Panc1 (cell line): ENCODE measurements at regions not wholly inside any gene's neighbourhood (a gene's known extent, or its start where the extent isn't known, plus 50 kb on each side); places are given as distances from the start of the nearest gene placed in this dataset.

Experiments used
- ATAC-seq: fragments of 200-7000 bp; cut with Tn5 transposase; 2 replicates; pipeline ENCODE4 v1.9.1; 2020; ENCODE audit warnings: mild to moderate bottlenecking, moderate library complexity
- BruUV-seq: library from RNA; stranded (reverse); fragments of 400-500 nt; replicated peaks from 2 replicates; lab custom pipeline; 2021; lab: Mats Ljungman, UMichigan
- CTCF ChIA-PET: fragments of 300-600 bp; sonication (Branson Sonifier 250); formaldehyde crosslinking; loops from one replicate; lab custom pipeline; 2022; ENCODE audit warnings: antibody characterized with exemption; lab: Charles Lee
- POLR2A ChIA-PET: fragments of 300-600 bp; sonication (Branson Sonifier 250); formaldehyde crosslinking; loops from one replicate; lab custom pipeline; 2022; ENCODE audit warnings: antibody characterized with exemption; lab: Charles Lee
- DNase-seq: peaks from one replicate; pipeline ENCODE4 v3.0.0-alpha.2; 2010; ENCODE audit warnings: low read depth, low spot score
- H3K27ac ChIP-seq: 2 replicates; pipeline ENCODE4 v1.5.1; 2011; ENCODE audit warnings: mild to moderate bottlenecking, low read length, inconsistent platforms
- H3K27me3 ChIP-seq: fragments of 200-500 bp; sonication (Bioruptor generic); 2 replicates; pipeline ENCODE4 v1.6.0; 2014; ENCODE audit warnings: low read length, inconsistent platforms; ENCODE audit not compliant: control insufficient read depth, insufficient read depth
- H3K36me3 ChIP-seq: fragments of 200-500 bp; sonication (Bioruptor generic); 2 replicates; pipeline ENCODE4 v1.5.1; 2014; ENCODE audit warnings: inconsistent platforms, mild to moderate bottlenecking, low read length, moderate library complexity; ENCODE audit not compliant: control insufficient read depth, insufficient read depth
- H3K4me1 ChIP-seq: 2 replicates; pipeline ENCODE4 v1.5.1; 2011; ENCODE audit warnings: inconsistent platforms, mild to moderate bottlenecking, low read length, moderate library complexity; ENCODE audit not compliant: control insufficient read depth, insufficient read depth
- H3K4me3 ChIP-seq, 2 experiments: 2 replicates each; pipeline ENCODE4 v1.5.1; 2011 to 2012; ENCODE audit warnings: low read depth in 2 of 2, low read length in 2 of 2, mild to moderate bottlenecking in 2 of 2, inconsistent platforms in 1 of 2, moderate library complexity in 1 of 2
- H3K9me3 ChIP-seq: fragments of 200-500 bp; sonication (Bioruptor generic); 2 replicates; pipeline ENCODE4 v1.5.1; 2014; ENCODE audit warnings: low read depth, mild to moderate bottlenecking, inconsistent platforms, low read length, moderate library complexity; ENCODE audit not compliant: control insufficient read depth, insufficient read depth
- POLR2AphosphoS5 ChIP-seq: IDR thresholded peaks from 2 replicates; pipeline ENCODE4 v1.6.1; 2012; ENCODE audit warnings: mild to moderate bottlenecking, low read depth, low read length, moderate library complexity
- REST ChIP-seq, 2 experiments: IDR thresholded peaks; 2 replicates each; pipeline ENCODE4 v1.6.1; 2011 to 2012; ENCODE audit warnings: low read depth in 2 of 2, control low read depth in 1 of 2, low read length in 1 of 2, mild to moderate bottlenecking in 1 of 2, moderate library complexity in 1 of 2; ENCODE audit not compliant: insufficient read depth in 1 of 2
- SIN3A ChIP-seq: IDR thresholded peaks from 2 replicates; pipeline ENCODE4 v1.6.1; 2012; ENCODE audit warnings: low read depth, mild to moderate bottlenecking, low read length, moderate library complexity, borderline replicate concordance; ENCODE audit not compliant: insufficient read depth
- TCF7L2 ChIP-seq: IDR thresholded peaks from 2 replicates; pipeline ENCODE4 v1.6.1; 2011; ENCODE audit warnings: mild to moderate bottlenecking, low read depth, low read length, inconsistent platforms
- in situ Hi-C: cut with HindIII; loops from 2 replicates; pipeline ENCODE4 v1.10.0; 2016; ENCODE audit warnings: low sequenced_read_pairs, low pct_unique_long_range_greater_than_20kb
- intact Hi-C: fragments of 100-400 bp; cut with micrococcal nuclease; formaldehyde crosslinking; loops from one replicate; pipeline ENCODE4 v1.10.0; 2022; ENCODE audit not compliant: unreplicated experiment
- TF ChIP-seq, protein P1 (sequence below): fragments of 450-650 bp; IDR thresholded peaks from 2 replicates; pipeline ENCODE4 v1.5.1; 2017; ENCODE audit warnings: mild to moderate bottlenecking

- Histone ChIP-seq H3K9me3 (no peaks in the 10 kb centered on the region), H3K27me3 (no peaks in the 10 kb centered on the region), H3K4me3 (no peak overlapping the region), H3K4me1 (no peaks in the 10 kb centered on the region), H3K36me3 (no peaks in the 10 kb centered on the region), H3K27ac (no peak overlapping the region)
- in situ Hi-C loops (no loop called here), intact Hi-C loops (no loop called here)
- no peak for DNase-seq
- BruUV-seq = no TSS peak
- TF ChIP-seq REST (IDR thresholded peaks at IDR 0.05; ENCODE audit: insufficient read depth in 1 of 2, low read depth in 2 of 2, low read length in 1 of 2) = no peak
- no peak for TF ChIP-seq TCF7L2
- no peak for TF ChIP-seq SIN3A
- TF ChIP-seq POLR2AphosphoS5 = no peak
- ChIA-PET CTCF (no interaction called here), POLR2A (no interaction called here)
- no peak for ATAC-seq
Measured at GRCh38 chr4:186915816-186916215, 192.2 kb upstream of the FAT1 start.

DNA sequence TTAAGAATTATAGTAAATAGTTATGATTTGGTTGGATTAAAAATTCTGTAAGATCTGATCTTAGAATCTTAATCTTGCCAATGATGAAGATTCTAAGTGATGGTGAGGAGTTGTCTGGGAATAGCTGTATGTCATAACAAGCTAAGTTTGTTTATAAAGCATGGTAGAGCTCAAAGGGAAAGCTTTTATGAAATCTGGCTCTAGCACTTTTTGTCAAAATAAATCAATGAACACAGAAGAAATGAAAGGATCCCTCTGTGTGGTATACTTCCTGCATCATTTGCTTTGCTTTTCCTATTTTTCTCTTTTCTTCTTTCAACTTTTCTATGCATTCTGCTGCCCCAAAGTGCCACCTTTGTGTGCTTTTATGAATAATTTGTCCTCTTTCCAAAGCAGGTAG, 193.5 kb upstream of the FAT1 start:
- CTCF ChIA-PET = no interaction called here

More for the DNA sequence above, 193.5 kb upstream of the FAT1 start:
- intact Hi-C loops = no loop called here
- H3K4me1 ChIP-seq = no peaks in the 10 kb centered on the region
- DNase-seq (no peak), ATAC-seq (no peak)
- no peaks in the 10 kb centered on the region for H3K27me3 ChIP-seq
- no peaks in the 10 kb centered on the region for H3K9me3 ChIP-seq
- POLR2A ChIA-PET = no interaction called here
- H3K27ac ChIP-seq = no peak overlapping the region
- H3K4me3 ChIP-seq = no peak overlapping the region
- BruUV-seq = no TSS peak
- in situ Hi-C loops = no loop called here
- TF ChIP-seq REST (IDR thresholded peaks at IDR 0.05; ENCODE audit: insufficient read depth in 1 of 2, low read depth in 2 of 2, low read length in 1 of 2) = no peak
- TF ChIP-seq, protein P1, sequence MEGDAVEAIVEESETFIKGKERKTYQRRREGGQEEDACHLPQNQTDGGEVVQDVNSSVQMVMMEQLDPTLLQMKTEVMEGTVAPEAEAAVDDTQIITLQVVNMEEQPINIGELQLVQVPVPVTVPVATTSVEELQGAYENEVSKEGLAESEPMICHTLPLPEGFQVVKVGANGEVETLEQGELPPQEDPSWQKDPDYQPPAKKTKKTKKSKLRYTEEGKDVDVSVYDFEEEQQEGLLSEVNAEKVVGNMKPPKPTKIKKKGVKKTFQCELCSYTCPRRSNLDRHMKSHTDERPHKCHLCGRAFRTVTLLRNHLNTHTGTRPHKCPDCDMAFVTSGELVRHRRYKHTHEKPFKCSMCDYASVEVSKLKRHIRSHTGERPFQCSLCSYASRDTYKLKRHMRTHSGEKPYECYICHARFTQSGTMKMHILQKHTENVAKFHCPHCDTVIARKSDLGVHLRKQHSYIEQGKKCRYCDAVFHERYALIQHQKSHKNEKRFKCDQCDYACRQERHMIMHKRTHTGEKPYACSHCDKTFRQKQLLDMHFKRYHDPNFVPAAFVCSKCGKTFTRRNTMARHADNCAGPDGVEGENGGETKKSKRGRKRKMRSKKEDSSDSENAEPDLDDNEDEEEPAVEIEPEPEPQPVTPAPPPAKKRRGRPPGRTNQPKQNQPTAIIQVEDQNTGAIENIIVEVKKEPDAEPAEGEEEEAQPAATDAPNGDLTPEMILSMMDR = no peak
- no peak for TF ChIP-seq SIN3A
- TF ChIP-seq POLR2AphosphoS5 = no peak
- TF ChIP-seq TCF7L2 = no peak
- no peaks in the 10 kb centered on the region for H3K36me3 ChIP-seq
